Hematopoietic multipotent progenitor cell treated with erythropoietin and hydrocortisone succinate and interleukin-3 and kit ligand, for 15 days (in vitro differentiated cells): ENCODE measurements at regions not wholly inside any gene's neighbourhood (a gene's known extent, or its start where the extent isn't known, plus 50 kb on each side); places are given as distances from the start of the nearest gene placed in this dataset.
"Not testable (repeated sequence)": the region's sequence is repeated elsewhere in the genome, so short reads cannot be mapped to it uniquely, and the experiment has no call there.

Source experiments
- DNase-seq: peaks from one replicate; pipeline ENCODE4 v3.0.0-alpha.2; 2015; ENCODE audit warnings: low spot score

DNA sequence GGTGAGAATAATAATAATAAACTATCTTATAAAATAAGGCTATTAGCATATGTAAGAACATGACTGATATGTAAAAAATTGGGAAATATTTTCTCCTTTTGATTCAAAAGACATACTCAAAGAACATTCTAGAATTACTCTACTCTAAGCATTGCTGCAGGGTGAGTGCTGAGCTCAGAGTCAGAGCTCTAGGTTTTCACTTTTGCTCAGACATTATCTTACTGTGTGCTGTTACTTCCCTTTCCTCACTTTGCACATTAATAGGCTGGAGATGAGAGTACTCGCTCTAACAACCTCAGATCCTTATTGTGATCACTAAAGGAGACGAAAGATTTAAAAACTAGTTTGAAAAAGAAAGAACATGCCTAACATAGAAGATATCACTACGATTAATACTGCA is 99.4 kb upstream of the C9orf72 start:
- DNase-seq = no peak

DNA sequence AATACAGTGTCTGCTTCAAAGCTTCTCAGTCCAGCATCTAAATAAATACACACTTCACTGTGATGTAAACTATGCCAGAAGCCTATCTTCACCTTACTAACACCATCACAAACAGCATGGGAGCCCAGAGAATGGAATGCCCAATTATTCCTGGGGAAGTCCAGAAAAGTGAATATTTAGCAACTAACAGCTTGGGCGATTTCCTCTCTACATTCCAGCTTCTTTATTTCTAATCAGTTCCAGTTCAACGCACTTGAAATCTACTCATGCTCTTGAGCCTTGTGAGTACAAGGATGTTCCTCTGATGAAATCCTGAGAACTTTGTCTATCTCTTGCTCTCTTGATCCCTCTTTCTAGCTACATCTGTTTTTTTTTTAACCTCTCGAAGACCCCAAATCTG is 100.4 kb upstream of the C9orf72 start:
- DNase-seq = no peak

DNA sequence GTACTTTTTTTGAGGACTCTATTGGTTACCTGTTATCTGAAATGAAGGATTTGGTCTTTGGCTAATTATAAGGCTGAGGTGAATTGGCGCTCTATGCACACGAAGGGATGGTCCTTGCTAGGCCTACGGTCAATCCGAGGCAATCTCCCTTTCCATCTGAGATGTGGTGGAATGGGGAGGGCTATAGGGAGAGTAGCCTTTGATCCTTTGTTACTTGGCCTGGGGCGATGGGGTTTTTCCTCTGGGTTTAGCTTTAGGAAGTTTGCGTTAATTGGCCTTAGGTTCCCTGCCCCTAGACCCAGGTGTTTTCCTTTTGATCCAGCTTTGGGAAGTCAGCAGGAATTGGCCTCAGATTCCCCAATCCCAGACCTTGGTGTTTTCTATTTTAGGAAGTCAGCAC is 102.1 kb upstream of the C9orf72 start:
- DNase-seq = no peak

DNA sequence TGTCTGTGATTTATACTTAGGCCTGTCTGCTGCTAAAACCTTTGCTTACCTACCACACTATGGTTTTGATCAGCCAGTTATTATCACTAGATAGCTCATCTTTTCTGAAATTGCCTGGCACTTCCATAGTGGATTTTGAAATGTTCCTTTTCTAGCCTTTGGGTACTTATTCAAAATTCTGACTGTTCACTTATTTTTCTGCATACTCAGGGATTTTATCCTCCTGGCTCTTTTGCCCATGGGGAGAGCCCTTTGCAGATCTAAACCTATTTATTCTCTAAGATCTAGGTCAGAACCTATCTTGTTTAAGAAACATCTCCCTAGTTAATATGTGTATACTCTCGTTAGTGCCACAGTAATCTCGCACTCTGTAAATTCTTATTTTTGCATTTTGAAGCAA is 103.5 kb upstream of the C9orf72 start:
- DNase-seq = no peak

DNA sequence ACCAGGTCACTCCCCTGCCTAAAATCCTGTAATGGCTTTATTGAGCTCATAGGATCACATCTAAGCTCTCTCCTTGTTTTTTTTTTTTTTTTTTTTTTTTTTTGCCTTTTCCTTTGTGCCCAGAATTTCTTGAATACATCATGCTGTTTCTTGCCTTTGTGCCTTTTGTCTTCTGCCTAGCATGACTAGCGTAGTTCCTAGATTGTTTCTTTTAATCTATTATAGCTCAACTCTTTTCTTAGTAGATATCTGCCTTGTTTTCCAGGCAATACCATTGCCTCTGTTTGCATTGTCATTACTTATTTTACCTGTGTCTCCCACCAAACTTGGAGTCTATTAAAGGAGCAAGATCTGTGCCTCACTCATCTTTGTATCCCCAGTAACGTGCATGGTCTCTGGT is 106.1 kb upstream of the C9orf72 start:
- DNase-seq = no peak

DNA sequence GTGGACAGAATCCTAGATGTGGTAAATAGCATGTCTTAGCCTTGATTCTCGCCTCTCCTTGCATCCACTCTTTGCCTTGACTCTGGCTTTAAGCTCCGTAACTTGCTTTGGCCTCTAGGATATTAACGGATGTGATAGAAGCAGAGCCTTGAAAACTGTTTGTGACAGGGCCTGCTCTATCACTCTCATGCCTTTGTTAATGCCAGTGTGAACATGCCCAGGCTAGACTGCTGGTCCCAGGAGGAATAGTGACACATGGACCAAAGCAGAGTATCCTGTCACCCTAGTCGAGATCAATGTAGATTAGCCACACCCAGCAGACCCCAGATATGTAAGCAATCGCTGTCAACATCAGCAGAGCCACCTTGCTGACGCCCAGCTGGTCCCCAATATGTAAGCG is 109.9 kb upstream of the C9orf72 start:
- DNase-seq = no peak

DNA sequence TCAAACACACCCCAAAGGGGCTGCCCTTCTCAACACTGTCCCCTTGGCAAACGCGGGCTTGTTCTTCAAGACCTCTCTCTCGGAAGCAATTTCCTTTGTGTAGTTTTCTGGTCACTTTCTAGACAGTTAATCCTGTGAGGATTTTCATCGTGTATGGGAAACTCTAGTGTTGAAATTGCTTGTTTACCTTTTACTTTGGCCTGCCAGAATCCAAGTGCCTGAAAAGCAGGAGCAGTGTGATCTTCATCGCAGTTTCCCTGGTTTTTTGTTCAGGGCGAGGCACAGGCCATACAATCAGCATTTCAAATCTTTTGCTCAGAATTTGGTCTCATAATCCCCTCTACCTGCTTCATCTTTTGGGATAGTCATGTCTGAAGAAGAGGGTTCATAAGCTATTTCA is 115.7 kb upstream of the C9orf72 start:
- no peak for DNase-seq

DNA sequence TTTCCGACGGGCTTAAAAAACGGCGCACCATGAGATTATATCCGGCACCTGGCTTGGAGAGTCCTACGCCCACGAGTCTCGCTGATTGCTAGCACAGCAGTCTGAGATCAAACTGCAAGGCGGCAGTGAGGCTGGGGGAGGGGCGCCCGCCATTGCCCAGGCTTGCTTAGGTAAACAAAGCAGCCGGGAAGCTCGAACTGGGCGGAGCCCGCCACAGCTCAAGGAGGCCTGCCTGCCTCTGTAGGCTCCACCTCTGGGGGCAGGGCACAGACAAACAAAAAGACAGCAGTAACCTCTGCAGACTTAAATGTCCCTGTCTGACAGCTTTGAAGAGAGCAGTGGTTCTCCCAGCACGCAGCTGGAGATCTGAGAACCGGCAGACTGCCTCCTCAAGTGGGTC is 117.5 kb upstream of the C9orf72 start:
- not testable (repeated sequence) for DNase-seq

DNA sequence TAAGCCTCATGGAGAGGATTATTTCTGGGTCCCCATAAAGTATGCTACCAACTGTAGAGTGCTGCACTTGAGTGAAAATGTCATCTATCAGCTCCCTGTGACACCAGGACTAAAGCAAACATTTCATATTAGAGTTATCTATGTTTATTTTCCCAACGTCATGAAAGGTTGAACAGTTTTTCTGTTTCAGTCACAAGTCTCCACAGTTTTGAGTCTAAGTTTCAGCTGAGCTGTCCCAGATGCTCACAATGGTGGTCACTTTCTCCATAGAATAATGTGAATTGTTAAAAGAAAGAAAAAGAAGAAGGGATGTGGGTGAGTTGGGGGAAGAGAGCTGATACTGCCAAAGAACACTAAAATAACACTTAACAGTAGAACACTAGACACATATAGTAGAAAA is 126.3 kb upstream of the C9orf72 start:
- DNase-seq = no peak

DNA sequence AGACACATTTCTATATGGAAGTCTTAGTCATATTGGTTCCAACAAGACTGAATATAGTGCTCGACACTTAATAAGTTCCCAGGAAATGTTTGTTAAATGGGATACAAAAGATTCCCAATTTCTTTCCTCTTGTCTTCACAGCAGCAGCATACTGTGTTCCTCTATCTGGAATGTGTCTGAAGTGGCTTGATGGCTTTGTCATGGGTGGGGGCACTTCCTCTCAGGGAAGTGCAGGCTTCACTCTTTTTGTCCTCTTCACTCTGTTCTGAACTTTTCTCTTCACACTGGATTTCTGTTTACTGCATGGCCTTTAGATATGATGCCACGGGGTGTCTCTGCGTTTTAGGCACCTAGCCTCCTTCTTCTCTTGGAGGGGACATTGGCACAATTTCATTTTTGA is 127.7 kb upstream of the C9orf72 start:
- DNase-seq = no peak

DNA sequence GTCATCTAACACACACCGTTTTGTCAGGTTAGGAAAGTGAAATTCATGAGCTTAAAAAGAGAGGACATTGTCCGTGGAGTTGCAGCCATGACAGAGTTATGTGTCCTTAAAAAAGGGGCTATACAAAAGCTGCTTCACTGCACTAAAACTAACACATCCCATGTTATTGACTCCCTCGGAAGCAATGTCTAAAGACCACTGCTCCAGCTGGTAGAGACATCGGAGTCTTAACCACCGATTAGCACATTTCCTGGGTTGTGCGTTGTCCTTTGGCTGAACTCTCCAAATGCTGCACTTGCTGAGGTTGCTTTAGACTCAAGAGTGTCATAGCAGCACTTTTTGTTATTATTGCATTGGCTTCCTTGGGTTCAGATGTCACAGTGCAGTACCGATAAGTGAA is 128.3 kb upstream of the C9orf72 start:
- DNase-seq = no peak

DNA sequence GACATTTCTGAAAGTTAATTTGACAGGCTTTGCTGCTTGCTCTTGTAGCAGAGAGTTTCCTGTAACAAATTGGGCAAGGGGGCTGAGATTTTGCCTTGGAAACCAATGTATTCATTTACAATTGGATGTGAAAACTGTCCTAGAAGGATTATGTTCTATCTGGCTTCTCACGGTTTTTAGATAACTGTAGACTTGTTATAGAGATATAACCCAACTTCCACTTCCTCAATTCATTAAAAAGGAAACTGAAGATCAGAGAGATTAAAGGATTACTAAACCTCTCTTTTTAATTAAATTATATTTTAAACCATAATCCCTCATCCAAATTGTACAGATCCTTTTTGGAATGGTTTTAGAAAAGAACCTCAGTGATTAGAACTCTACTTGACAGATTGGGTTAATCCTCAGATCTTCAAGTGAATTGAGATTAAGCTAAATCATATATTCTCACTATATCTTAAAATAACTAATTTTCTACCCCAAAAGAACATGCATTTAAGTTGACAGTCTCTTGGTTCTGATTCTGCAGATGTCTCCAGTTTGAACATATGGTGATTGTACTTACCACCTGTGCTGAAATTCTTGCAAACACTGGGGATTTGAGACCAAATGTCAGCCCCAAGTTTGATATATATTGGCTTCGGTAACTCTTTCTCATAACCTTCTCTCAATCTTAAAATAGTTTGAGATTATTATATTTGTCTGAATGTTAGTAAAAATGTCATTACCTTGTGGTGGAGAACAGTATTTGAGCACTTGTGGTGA is 130.1 kb upstream of the C9orf72 start:
- DNase-seq = no peak

DNA sequence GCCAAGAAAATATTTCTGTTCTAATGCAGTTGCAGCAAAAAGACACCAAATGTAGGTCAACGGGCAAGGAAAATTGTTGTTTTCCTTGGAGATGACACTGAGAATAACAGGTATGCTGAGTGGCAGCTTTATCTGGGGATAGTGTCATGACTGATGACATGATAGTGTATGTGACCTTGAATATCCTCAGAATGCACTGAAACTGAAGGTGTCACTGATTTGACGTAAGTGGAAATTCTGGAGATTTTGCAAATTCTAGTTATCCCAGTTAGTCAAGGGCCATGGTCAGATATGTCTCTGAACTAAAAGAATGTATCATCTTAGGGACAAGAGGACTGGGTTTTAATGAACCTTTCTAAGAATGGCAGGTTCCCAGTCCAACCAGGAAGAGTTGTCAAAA is 138.0 kb upstream of the C9orf72 start:
- no peak for DNase-seq

DNA sequence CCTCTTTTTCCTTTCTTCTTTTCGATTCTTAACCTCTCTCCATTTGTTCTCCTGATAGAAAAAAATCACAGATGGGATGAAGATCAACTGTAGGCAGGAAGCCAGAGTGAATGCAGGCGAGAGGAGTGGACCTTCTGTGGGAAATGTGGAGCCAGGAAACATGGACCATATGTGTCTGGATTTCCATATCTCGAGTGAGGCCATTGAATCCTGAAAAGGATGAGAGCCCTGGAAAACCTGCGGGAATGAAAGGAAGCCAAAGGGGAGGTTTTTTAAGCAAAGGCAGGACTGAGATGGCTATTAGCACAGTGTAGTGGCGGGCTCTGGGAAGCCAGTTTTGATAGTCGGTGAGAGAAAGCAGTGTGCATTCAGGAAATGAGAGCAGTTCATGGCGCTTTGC is 139.5 kb upstream of the C9orf72 start:
- DNase-seq = no peak

DNA sequence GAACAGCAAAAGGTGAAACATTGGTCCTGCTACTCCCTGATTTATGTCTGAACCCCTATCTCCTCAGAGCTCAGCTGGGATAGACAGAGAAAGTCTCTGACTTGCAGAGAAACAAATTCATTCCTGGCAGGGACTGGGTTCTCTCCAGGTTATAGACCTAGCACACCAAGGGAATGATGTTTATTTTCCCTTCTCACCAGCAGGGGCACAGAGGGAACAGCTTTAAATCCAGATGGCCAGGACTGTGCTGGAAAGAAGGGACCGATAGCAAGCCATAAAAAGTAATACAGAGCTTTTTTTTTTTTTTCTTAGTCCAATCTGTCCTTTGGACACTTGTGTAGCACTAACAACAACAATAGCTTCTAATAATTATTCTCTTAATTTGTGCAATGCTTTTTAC is 141.1 kb upstream of the C9orf72 start:
- DNase-seq = no peak

DNA sequence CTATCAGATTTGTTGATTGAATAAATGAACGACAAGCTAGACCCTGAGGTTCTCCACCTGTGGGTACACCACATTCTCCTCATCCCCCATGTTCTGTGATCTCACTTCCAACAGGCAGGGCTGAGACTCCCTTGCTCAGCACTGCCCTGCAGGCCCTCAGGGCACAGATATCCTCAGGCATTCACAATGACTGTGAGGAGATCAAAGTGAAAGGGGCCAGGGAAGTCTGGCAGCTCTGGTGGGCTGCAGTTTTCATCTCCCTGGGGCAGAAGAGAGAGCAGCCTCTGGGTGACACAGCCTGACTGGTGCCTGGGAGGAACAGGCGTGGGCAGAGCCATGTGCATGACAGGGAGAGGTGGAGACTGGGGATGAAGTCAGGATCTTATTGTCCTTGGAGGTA is 142.4 kb upstream of the C9orf72 start:
- no peak for DNase-seq

DNA sequence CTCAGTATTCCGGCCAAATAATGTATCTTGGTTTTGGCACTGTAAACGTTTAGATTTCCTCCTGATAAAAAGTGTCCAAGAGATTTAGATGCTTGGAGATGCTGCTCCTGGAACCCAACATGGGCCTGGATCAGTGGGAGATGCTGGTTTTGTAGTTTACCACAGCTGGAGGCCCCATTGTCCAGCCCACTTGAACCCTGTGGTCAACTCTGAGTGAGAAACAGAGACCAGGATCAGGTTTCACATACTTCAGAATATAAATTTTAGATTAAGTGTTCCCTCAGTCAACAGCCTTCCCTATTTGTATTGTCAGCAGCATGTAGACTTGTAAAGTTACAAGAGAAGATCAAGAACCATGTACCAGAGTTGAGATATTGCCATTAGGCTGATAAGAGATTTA is 144.7 kb upstream of the C9orf72 start:
- DNase-seq = no peak

DNA sequence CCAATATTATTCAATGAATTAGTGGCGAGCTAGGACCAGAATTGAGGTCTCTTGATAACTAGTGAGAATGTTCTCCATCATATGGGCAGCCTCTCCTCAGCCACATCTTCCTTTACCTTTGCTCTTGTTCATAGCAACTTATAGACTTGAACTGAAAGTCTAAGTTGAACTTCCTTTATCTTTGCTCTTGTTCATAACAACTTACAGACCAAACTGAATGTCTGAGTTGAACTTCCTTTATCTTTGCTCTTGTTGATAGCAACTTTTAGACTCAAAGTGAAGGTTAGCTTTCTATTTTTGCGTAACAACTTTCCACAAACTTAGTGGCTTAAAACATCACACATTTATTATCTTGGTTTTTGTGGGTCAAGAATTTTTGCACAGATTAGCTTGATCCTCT is 146.4 kb upstream of the C9orf72 start:
- DNase-seq = no peak

DNA sequence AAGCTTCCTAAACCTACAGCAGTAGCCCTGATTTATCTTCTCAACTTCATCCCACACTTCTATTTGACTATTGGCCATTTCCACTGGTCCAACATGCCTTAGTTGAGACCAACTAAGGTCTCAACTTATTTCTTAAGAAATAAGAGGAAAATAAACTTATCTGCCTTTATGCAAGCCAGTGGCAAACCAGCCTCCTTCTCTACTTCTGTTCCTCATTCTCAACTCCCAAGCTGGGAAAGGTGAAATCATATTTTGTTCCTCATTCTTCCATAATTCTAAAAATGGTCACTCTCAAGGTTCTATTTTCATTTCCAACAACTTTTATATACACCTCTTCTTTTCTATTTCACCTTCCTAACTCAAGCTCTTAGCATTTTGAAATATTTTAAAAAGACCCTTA is 149.6 kb upstream of the C9orf72 start:
- no peak for DNase-seq

DNA sequence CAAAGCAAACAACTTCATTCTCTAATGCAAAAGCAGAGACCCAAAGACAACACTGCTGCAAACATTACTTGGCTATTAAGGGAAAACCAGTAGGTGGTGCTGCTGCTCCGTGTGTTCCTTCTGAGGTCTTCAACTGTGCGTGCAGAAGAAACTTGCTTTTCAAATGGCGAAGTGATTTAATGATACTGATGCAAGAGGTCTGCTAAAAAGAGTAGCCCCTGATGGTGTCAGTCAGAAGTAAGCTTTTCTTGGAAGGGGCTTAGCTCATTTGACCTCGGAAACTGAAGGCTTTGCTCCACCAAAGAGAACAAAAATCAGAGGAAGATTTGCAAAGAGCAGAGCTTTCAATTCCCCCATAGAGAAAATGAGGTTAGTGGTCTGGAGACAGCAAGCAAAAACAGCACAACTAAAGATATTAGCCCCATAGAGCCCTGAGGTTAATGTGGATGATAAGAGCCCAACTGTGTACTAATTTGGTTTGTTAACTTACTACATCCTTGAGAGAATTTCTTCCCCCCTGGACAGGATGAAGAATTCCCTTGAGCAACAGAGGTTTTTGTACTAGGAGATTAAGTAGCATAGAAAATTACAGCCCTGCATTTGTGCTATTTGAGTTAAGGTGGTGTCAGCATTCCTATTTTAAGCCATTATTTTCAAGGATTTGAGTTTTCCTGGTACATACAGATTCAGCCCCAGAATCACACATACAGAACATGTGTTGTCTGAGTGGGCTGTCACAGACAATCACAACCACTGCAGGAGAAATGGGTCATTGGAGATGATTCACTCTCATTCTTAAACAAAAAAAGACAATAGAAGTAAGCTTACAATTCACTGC is 153.2 kb upstream of the C9orf72 start:
- peak; percentile 3 for DNase-seq

DNA sequence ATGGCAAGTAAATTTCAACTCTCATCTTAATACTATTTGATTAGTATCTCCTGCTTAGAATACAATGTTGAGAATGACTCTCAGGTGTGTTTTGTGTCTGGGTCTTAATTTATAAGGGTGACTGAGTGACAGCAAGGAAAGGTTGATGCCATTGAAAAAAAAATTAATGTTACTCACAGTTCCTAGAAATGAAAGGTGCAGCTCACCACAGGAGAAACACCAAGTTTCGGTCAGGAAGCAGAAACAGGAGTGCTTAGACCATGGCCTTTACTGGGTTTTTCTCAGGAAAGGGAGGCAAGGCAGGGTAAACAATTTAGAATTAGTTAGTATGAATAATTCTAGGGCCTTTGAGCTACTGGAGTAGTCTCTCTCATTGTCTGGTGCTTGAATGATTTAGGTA is 159.2 kb upstream of the C9orf72 start:
- DNase-seq = no peak

DNA sequence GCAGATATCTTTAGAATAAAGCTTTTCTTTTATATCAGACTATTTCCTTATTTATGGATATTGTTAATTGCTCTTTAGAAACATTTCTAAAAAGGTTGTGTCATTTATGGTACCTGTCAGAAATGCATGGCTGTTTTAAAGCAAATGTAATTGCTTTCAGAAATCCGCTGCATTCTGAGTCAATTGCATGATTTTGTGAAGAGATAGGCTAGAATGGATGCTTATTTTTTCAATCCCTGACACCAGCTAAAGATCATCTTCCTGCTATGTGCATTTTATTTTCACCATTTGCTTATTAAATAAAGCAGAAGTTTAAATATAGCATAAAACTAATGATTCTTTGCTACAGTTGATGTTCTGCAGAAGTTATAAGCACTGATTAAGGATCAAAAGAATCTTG is 170.2 kb upstream of the C9orf72 start:
- no peak for DNase-seq

DNA sequence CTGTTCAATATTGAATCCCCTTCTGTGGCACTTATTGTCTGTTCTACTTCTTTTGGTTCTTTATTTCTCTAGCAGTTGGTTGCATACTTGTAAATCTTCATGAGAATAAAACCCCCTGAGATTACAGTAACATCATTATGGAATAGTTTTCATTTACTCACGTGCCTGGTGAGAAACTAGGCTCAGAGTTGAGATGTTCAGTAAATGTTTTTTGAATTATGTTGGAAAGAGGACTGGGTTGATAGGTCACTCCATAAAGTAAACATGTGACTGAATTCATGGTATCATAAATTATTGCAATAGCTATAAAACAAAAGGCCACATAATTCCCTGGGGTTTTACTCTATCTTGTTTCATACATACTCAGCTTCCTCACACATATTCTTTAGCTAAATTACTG is 174.2 kb upstream of the C9orf72 start:
- DNase-seq = no peak

DNA sequence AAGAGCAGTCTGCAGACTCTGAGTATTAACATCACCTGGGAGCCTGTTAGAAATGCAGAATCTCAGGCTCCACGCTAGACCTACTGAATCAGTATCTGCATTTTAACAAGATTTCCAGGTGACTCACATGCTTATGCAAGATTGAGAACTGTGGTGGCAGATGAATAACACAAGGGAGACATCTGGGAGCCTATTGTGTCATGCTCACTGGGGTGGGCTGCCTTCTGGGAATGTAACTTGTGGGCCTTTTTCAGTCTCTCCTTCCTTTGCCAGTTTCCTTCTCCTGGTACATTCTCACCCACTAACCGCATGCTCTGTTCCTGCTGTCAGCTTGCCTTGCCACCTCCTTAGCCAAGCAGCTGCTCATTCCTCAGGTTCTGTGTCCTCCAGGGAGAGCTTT is 176.6 kb upstream of the C9orf72 start:
- DNase-seq = no peak
